ENCODE measurements at regions not wholly inside any gene's neighbourhood (a gene's known extent, or its start where the extent isn't known, plus 50 kb on each side); places are given as distances from the start of the nearest gene placed in this dataset.

GRCh38 chrX:9352694-9353411 lies 112.0 kb upstream of the TBL1X start:
- H3K4me3 ChIP-seq (ENCODE audit: low read depth, low read length), result peak overlapping the region; percentile 23

GRCh38 chrX:9354918-9355317 lies 109.9 kb upstream of the TBL1X start:
- no peak for TF ChIP-seq CTCF (IDR thresholded peaks at IDR 0.05; ENCODE audit: borderline replicate concordance, insufficient read depth, low read depth, low read length)
- H3K4me3 ChIP-seq (ENCODE audit: low read depth, low read length), result no peak overlapping the region

More at GRCh38 chrX:9352694-9353411, 112.0 kb upstream of the TBL1X start:
- TF ChIP-seq CTCF (IDR thresholded peaks at IDR 0.05; ENCODE audit: borderline replicate concordance, insufficient read depth, low read depth, low read length), result no peak

- no peak for TF ChIP-seq CTCF (IDR thresholded peaks at IDR 0.05; ENCODE audit: borderline replicate concordance, insufficient read depth, low read depth, low read length)
- no peak overlapping the region for H3K4me3 ChIP-seq (ENCODE audit: low read depth, low read length)
These were observed 109.1 kb upstream of the TBL1X start for GRCh38 chrX:9355739-9356138.

- TF ChIP-seq CTCF (IDR thresholded peaks at IDR 0.05; ENCODE audit: borderline replicate concordance, insufficient read depth, low read depth, low read length), result no peak
- no peak overlapping the region for H3K4me3 ChIP-seq (ENCODE audit: low read depth, low read length)
These were observed 108.0 kb upstream of the TBL1X start for GRCh38 chrX:9356846-9357245.

- no peak overlapping the region for H3K4me3 ChIP-seq (ENCODE audit: low read depth, low read length)
- no peak for TF ChIP-seq CTCF (IDR thresholded peaks at IDR 0.05; ENCODE audit: borderline replicate concordance, insufficient read depth, low read depth, low read length)
These were observed 107.2 kb upstream of the TBL1X start for GRCh38 chrX:9357518-9358114.

GRCh38 chrX:9362363-9362928 lies 102.4 kb upstream of the TBL1X start:
- no peak for TF ChIP-seq CTCF (IDR thresholded peaks at IDR 0.05; ENCODE audit: borderline replicate concordance, insufficient read depth, low read depth, low read length)
- no peak overlapping the region for H3K4me3 ChIP-seq (ENCODE audit: low read depth, low read length)

- TF ChIP-seq CTCF (IDR thresholded peaks at IDR 0.05; ENCODE audit: borderline replicate concordance, insufficient read depth, low read depth, low read length), result no peak
- H3K4me3 ChIP-seq (ENCODE audit: low read depth, low read length), result no peak overlapping the region
These were observed 97.4 kb upstream of the TBL1X start for GRCh38 chrX:9367421-9367820.

All from GM12875 (cell line).